GOT3 (cell line): ENCODE measurements at regions not wholly inside any gene's neighbourhood (a gene's known extent, or its start where the extent isn't known, plus 50 kb on each side); places are given as distances from the start of the nearest gene placed in this dataset.

Source experiments
- DNase-seq: peaks from one replicate; lab custom pipeline; 2025; ENCODE audit warnings: mixed read lengths; lab: John Stamatoyannopoulos, UW

DNA sequence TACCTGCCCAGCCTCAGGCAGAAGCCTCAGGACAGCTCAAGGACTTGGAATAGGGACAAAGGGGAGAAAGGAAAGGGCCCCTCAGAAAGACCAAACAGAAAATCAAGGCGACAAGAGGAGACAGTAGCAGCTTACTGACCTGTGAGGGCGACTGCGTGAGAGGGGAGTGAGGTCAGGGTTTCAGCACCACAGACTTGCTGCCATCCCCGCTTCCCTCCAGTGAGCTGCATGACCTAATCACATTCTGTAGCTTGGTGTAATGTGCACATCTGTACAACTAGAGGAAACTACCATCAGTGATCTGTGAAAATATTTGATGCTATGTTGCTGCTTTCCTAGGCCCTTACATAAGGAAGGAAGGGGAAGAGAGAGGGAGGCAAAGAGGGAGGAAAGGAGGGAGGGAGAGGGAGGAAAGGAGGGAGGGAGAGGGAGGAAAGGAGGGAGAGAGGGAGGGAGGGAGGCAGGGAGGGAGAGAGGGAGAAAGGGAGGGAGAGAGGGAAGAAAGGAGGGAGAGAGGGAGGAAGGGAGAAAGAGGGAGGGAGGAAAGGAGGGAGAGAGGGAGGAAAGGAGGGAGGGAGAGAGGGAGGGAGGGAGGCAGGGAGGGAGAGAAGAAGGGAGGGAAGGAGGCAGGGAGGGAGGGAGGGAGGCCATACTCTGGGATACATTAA is 404.9 kb upstream of the CDH5 start:
- DNase-seq, result no peak

GRCh38 chr16:65959983-65960382 is 406.5 kb upstream of the CDH5 start:
- DNase-seq, result no peak

GRCh38 chr16:65958086-65958485 is 408.4 kb upstream of the CDH5 start:
- no peak for DNase-seq

DNA sequence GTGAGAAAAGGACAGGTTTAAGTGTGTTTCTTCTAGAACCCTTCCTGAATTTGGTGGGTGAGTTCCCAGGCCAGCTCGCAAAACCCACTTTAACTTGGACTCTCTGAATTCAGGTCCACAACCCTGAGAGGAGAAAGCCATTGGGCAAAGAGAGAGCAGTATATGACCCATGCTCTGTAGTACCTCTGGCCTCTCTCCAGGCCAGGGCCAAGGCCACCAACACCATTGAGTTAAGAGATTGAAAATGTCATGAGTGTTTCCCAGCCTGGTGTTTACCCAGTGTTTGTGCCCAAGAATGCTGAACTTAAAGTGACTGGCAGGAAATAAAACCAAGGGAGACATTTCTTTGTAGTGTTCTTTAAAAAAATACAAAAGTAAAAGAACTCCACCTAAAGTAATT is 410.4 kb upstream of the CDH5 start:
- DNase-seq, result no peak

GRCh38 chr16:65954446-65954845 is 412.0 kb upstream of the CDH5 start:
- no peak for DNase-seq

DNA sequence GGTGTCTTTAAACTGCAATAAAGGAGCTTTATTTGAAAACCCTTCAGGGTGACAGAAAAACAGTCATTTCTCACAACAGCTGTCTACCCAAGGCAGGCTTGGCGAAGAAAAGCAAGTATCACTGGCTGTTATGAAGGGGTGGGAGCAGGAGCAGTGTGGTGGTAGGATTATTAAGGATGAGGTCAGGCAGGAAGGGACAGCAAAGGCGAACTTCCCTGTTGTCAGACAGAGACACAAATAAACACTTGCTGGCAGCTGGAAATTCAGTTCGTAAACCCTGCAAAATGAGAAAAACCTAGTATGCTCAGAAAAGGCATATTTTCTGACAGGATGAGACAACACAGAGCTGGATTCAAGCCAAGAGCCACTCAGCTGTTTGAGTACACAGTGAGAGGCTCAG is 416.3 kb upstream of the CDH5 start:
- DNase-seq, result no peak

GRCh38 chr16:65948361-65948760 is 418.1 kb upstream of the CDH5 start:
- no peak for DNase-seq

DNA sequence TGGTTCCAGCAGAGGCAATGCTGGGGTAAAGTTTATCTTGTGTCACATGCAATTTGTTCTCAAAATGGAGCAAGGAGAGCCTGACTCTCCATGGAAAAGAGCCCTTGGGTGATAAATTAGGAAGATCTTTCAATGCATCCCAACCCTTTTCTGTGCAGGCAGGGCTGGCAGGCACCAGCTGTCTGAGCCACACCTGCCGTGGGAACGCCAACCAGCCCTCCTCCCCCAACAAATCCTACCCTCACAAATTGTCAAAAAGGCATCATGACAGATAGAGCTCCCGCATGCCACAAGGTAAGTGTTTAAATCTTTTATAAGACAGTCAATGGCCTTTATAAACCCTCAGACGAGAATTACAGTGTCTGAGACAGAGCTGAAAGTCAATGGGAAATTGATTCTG is 418.5 kb upstream of the CDH5 start:
- DNase-seq, result no peak

DNA sequence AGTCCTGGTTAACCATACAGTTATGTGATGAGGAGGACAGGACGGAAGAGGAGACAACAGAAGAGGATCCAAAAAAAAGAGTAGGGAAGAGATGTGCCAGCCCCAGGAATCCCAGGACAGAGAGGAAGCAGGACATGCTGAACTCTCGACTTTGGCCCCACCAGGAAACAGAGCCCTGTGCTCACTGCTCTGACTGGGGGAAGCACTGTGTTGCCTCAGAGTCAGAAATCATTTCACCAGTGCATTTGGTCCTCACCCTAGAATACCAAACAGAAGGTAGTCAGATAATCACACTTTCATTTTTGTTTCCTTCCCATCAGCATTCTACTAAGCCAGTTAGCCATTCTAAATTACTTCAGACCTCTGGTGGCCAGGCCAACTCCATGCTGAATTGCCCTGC is 421.0 kb upstream of the CDH5 start:
- DNase-seq, result no peak

GRCh38 chr16:65944361-65944760 is 422.1 kb upstream of the CDH5 start:
- DNase-seq, result no peak

DNA sequence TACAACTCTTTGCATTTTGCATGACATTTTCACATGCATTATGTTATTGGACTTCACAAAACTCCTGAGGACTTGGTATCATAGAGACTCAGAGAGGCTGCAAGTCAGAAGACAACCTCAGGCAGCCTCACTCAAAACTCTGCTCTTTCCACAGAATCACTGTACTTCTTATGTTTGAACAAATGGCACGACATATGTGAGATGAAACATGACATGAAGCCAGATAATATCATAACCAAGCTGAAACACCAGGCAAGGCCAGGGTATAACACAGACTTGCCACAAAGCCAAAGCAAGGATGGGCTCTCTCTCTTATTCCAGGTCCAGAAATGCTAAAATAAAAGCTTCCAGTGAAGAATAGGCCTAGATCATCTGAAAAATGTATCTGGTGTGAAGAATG is 425.8 kb upstream of the CDH5 start:
- no peak for DNase-seq

GRCh38 chr16:65938083-65938482 is 428.4 kb upstream of the CDH5 start:
- DNase-seq, result no peak

- no peak for DNase-seq
These were observed 429.0 kb upstream of the CDH5 start for GRCh38 chr16:65937455-65937854.

DNA sequence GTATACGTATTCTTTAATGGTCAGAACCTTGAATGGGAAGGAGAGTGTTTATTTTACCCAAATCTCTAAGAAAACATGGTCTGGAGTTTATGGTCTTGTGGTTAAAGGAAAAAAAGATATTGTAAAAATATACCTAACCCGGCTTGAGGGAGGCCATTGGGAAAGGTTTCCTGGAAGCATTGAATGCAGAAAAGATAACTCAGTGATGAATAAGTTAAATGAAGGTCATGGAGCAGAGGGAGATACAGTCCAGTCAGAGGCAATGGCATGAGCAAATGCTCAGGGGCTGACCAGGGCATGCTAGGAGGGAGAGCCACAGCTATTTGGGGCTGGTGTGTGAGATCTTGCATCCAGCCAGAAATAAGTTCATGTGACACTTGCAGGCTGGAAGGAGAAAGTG is 430.4 kb upstream of the CDH5 start:
- DNase-seq, result no peak

GRCh38 chr16:65934443-65934842 is 432.0 kb upstream of the CDH5 start:
- DNase-seq, result no peak

DNA sequence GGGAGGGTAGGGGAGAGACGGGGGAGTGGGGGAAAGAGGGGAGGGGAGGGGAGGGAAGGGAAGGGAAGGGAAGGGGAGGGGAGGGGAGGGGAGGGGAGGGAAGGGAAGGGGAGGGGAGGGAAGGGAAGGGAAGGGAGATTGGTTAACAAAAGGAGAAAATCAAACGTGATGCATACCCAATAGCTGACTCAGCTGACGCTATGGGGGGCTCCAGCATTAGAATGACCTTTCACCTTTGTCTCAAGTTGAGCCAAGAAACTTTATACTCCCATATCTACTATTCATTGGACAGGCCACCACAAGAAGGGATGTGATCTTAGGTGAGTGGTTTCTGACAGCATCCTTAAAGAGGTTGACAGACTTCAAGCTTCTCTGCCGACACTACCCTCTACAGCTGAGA is 432.8 kb upstream of the CDH5 start:
- no peak for DNase-seq

- no peak for DNase-seq
These were observed 434.0 kb upstream of the CDH5 start for GRCh38 chr16:65932350-65933072.

- DNase-seq, result no peak
These were observed 443.6 kb upstream of the CDH5 start for GRCh38 chr16:65922923-65923322.

- DNase-seq, result no peak
These were observed 446.5 kb upstream of the CDH5 start for GRCh38 chr16:65919986-65920376.

DNA sequence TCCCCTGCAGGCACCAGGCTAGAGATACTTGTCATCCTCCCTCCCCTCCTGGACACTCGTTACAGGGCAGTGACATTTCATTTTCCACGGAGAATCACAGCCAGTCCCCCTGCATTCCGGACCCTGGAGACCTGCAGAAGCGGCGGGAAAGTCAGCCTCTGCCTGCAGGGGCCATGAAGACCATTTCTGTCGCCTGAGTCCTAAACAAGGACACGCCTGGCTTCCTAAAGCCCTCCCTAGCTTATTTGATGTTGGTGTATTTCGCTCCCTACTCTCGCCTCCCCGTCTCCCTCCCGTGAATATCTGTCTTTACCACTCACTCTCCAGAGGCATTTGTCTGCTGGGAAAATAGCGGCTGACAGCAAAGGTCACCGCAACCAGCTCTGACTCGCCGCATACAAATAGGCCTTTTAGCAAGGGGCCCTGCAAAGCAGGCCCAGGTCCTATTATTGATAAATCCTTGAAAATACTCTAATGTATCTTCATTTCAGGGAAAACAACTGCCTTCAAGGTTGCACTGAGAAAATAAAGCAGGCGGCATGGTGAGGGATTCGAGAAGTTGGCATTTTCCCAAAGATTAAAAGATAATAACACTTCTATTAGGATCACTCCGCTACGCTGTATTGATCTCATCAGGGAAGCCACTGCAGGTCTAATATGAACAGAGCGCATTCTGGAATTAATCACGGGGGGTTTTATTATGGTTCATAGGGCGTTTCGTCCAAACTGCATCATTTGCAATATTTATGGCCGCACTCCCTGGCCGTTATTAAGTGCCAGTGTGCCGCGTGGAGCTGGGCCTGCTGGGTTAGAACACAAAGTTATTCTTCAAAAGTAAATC is 447.1 kb upstream of the CDH5 start:
- no peak for DNase-seq

DNA sequence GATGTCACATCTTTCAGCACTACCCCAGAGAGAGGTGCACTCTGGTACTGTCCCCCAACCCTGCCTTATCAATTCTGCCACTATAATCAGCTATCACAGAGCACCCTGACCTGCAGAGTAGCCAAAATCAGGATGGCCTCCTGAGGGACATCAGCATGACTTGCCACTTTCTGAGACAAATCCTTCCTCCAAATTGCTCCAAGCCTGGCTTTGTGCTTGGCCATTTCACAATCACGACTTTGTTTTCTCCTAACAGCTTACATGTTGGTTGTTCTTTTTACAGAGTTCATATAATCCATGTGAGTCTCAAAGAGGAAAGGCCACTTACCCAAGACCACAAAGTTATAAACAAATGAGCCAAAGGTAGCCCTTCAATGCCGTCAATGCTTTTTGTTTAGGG is 449.0 kb upstream of the CDH5 start:
- DNase-seq, result no peak

DNA sequence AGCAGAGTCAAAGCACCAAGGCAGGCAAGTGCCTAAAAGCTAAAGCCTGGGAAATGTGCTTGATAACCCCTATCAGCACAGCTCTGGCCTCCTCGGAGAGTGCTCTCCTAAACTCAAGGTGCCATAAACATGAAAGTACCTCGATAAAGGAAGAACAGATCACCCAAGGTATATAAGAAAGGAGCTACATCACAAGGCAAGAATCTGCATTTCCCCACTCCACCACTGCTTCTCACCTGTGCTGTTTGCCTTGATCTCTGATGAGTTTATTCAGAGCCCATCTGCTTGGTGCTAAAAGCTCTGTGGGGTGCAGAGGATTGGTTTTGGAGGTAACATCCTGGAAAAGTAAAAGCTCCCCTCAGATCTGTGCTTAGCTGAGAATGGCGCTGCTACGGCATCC is 449.5 kb upstream of the CDH5 start:
- DNase-seq, result no peak

- DNase-seq, result no peak
These were observed 456.2 kb upstream of the CDH5 start for GRCh38 chr16:65910291-65910690.
